HG02938 (cell line): ENCODE measurements at regions not wholly inside any gene's neighbourhood (a gene's known extent, or its start where the extent isn't known, plus 50 kb on each side); places are given as distances from the start of the nearest gene placed in this dataset.
"Not testable (repeated sequence)": the region's sequence is repeated elsewhere in the genome, so short reads cannot be mapped to it uniquely, and the experiment has no call there.

Source experiments
- ATAC-seq: cut with Tn5 transposase; IDR thresholded peaks from one replicate; pipeline ENCODE4 v1.9.1; 2021; ENCODE audit warnings: mild to moderate bottlenecking, moderate library complexity; ENCODE audit not compliant: unreplicated experiment

DNA sequence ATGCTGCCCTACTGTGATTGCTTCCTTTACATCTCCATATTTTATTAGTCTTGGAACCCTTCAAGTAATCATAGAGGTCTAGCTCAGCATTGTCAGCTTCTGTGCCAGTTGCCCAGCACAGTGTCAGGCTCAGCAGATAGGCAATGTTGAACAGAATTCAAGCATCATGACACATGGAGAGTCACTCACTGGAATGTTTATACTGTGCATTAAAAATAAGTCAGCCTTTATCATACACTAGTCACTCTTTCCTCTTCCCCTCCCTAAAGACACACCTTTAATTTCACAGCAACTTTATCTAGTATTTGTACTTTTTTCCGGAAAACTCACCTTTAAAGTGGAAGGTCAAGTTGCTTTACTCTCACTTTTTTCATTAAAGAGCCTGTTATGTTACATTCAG, 253.8 kb upstream of the CDH11 start:
- no peak for ATAC-seq

DNA sequence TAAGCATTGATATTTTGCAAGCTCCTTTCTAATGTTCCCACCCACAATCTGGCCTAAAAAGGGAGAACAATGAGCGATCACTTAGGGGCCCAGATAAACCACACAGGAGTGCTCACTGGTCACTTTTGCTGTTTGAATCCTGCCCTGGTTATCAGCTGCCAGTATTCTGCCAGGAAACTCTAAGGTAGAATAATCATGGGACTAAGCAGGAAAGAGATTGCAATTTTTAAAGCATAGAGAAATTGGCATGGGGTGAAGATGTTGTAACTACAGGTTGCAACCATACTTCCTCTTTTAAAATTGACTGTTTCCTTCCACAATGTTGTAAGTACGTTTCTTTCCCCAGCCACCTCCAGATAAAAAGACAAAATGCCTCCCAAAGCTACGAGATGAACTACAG, 251.2 kb upstream of the CDH11 start:
- no peak for ATAC-seq

DNA sequence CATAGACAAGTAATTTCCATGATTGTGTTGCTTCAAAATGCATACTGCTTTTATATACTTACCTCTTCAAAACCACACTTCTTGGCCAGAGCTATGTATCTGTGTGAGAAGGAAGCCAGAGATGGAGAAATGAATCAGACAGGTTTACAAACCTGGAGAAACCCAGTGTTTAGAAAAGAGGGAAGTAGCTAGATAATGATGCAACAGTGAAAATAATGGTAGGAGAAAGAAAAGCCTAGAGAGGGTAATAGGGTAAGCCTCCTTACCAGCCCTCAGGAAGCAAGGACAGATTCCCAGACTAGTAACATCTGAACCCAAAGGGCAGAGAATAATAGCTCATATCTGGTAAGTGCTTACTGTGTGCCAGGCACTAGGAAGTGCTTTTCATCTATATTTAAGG, 250.3 kb upstream of the CDH11 start:
- ATAC-seq = no peak

DNA sequence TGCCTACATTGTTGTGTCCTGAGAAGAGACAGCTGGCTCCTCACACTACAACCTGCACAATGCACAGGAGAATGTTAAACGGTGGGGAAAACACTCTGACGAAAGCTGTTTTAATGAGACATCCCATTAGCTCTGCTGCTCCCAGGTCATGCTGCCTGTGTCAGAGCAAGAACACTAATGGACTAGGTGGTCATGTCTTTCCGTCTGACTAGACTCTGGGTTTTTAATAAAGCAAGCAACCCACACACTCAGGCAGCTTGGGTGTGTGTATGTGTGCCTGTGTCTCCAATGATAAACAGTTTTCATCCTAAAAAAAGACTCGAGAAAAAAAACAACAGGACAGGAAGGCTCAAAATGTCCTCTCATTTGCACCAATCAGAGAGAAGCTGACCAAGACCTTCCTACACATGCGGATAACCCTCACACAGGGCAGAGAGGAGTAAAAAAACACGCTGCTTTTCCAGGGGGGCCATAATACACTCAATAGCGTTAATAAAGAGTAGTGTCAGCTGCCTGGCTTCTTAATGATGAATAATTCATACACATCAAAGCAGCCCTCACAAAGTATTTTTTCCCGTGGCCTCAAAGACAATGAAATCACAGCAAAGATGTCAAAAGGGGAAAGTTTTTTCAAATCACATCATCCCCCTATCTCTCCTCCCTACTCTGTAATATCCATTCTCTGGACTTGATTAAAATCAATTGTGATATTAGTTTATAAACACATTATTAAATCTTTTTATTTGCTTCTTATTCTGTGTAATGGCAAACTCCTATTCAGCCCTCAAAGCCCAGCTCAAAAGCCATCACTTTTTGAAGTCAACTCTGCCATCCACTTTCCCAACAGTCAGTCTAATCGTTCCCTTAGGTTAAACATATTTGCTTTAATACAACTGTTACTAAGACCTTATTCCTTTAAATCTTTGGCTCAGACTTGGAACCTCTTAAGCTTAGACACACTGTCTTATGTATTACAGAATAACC, 244.2 kb upstream of the CDH11 start:
- ATAC-seq = no peak

DNA sequence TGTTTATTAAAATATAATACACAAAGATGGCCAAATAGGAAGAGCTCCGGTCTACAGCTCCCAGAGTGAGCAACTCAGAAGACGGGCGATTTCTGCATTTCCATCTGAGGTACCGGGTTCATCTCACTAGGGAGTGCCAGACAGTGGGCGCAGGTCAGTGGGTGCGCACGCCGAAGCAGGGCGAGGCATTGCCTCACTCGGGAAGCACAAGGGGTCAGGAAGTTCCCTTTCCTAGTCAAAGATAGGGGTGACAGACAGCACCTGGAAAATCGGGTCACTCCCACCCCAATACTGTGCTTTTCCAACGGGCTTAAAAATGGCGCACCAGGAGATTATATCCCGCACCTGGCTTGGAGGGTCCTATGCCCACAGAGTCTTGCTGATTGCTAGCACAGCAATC, 234.9 kb upstream of the CDH11 start:
- not testable (repeated sequence) for ATAC-seq

DNA sequence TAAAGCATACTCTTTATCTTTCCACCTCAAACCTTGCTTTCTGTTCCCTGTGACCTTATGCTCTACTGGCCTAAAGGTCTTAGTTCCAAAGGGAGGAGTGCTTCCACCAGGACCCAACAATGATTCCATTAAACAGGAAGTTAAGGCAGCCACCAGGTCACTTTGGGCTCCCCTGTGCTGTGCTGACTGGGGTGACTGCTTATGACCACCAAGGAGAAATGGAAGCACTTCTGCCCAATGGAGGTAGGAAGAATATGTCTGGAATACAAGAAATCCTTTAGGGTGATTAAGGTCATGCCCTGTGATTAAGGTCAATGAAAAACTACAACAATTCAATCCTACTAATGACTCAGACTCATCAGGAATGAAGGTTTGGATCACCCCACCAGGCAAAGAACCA, 233.8 kb upstream of the CDH11 start:
- no peak for ATAC-seq

DNA sequence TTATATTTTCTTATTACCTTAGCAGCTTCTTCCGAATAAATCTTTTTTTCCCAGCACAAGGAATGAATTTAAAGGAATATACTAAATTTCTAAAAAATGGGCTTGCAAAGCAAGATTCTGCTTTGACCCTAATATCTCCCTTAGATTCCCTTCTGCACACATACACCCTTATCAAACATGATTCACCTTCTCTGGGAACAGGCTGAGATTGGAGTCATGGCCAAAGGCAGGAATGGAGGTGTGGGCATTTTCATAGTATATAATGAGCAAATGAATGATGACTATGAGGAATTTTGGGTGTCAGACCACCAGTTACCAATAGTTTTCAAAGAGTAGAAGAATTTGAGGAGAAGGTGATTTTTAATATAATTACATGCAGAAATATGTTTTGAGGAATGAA, 231.3 kb upstream of the CDH11 start:
- no peak for ATAC-seq

DNA sequence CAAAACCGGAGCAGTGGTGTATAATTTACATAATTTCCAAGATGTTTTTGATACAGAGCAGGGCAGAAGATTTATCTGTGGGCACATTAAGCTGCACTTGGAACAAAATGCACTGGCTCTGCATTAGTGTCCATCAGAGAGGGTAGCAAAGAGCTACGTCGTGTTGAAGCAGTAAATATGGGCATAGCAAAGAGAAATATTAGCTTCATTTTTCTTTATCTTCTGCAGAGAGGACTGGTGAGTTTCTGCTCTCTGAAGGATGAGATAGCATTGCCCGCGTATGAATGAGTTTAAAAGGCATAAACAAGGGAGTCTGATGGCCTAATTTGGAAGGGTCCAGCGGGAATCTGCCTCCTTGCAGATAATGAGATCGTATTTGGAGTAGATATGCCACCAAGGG, 227.8 kb upstream of the CDH11 start:
- ATAC-seq = no peak

DNA sequence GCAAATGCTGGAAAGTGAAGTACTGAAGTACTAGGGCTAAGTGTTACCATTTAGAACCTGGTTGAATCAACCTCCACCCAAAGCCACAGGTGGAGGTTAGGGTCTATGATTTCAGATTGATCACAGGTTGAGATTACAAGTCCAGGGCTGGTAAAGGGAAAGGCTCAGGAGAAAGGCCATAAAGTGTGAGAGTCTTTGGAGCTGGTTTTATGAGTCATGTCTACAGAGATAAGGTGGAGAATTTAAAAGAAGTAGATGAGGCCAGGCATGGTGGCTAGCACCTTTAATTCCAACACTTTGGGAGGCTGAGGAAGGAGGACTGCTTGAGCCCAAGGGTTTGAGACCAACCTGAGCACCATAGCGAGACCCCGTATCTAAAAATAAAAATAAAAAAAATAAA, 221.7 kb upstream of the CDH11 start:
- no peak for ATAC-seq

DNA sequence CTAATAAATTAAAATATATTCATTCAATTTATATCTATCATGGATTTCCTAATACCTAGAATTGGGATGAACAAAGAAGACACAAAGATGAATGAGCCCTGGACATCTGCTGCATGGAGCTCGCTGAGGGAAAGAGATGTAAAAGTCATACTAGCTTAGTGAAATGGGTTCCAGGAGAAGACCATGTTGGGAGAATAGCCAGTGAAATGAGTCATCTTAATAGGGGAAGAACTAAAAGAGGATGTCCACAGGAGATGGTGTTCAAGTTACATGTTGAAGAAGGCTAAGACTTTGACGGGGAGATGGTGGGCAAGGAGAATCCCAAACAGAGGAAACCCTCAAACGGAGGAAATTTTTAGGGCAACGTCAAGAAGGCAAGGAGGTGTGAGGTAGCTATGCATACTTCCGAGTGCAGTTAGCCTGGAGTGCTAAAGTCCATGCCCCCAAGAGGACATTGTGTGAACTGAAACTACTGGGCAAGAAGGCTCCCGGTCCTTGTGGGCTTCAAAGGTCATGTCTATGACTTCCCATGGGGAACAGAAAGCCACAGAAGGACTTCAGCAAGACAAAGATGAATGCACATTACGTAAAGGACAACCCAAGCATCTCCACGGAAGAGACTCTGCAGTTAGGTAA, 220.5 kb upstream of the CDH11 start:
- ATAC-seq = no peak

DNA sequence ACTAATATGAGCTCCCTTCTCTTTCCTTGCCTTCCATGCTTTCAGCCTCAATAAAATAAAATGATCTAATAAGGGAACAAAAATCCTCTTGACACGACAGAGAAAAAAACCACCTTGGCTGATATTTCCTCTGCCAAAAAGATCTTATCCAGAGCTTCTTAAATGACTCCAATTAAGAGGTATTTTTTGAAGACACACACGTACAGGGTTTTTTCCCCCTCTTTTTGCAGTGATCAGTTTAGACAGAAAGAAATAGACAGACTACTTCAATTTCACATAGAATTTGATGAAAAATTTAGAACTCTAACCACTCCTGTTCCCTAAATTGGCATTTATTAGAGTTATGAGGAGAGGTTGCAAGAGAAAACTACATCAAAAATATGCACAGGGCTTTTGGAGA, 217.2 kb upstream of the CDH11 start:
- no peak for ATAC-seq

DNA sequence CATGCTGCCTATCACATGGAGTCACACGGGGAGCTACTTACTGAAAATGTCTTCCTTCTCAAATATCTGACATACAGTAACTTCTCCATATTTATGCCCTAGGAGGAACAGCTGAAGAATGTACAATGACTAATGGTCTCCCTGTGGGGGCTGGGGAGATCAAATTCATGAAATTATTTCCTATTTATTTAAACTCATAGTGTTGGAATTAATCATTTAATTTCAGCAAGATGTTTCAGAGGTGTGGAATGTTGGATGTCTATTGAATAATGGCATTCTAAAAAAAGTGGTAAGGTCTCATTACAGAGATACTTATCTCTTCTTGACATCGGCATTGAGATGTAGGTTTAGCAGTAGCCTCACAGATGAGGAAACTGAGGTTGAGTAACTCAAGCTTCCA, 214.3 kb upstream of the CDH11 start:
- ATAC-seq = no peak

DNA sequence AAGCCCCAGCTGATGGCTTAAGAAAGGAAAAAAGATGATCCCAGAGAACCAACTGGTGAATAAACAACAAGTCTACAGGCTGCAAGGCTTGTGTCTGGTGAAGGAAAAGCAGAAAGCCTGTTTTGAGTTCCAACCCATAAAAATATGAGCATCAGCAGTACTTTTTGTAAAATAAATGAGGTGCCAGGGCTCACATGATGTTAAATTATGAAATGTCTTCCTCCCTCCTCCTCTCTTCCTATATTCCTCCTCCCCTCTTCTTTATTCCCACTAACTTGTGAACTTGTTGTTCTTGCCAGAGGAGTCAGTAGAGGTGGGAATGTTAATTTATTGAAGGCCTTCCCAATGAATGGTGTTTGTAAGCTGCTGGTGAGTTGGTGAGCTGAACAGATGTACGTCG, 212.2 kb upstream of the CDH11 start:
- no peak for ATAC-seq

DNA sequence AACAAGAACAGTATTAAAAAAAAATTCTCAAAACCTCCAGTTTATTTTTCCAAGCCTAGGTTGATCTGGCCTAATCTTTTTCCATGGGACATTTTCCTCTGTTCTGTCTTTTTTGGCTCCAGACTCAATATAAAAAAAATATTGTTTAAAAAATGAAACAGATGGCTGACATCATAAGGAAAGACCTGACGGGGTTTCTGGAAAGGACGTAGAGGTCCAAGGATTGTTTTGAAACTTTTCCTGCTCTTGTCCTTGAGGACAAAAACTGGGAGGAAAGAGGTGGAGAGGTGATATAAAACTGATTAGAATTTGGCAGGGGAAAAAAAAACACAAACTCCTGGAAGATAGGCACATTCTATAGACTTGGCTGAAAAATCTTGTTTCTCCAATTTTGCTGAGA, 211.4 kb upstream of the CDH11 start:
- no peak for ATAC-seq

DNA sequence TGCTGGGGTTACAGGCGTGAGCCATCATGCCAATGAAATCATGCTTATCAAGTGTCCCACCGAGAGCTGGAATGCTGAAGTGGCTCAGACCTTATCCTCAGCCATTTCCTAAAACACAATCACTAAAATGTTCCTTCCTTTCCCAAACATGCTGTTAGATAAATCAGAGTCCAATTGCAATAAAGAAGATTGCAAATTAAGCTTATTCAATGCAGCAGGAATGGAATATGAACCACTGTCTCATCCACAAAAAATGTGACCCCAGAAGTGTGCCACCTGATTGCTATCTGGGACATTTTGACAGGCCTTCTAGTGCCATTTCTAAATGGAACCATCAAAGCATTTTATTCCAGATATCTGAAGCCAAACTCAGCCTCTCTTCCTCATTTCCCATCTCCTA, 205.5 kb upstream of the CDH11 start:
- no peak for ATAC-seq

DNA sequence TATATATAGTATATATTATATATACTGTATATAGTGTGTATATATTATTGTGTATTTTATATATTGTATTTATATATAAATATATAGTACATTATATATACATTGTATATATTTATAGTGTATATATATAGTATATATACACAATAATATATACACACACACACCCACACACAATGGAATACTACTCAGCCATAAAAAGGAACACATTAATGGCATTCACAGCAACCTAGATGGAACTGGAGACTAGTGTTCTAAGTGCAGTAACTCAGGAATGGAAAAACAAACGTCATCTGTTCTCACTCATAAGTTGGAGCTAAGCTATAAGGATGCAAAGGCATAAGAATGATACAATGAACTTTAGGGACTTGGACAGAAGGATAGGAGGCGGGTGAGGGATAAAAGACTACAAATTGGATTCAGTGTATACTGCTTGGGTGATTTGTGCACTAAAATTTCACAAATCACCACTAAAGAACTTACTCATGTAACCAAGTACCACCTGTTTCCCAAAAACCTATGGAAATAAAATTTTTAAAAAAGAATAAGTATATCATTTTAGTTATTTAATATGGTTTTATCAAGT, 201.9 kb upstream of the CDH11 start:
- no peak for ATAC-seq

DNA sequence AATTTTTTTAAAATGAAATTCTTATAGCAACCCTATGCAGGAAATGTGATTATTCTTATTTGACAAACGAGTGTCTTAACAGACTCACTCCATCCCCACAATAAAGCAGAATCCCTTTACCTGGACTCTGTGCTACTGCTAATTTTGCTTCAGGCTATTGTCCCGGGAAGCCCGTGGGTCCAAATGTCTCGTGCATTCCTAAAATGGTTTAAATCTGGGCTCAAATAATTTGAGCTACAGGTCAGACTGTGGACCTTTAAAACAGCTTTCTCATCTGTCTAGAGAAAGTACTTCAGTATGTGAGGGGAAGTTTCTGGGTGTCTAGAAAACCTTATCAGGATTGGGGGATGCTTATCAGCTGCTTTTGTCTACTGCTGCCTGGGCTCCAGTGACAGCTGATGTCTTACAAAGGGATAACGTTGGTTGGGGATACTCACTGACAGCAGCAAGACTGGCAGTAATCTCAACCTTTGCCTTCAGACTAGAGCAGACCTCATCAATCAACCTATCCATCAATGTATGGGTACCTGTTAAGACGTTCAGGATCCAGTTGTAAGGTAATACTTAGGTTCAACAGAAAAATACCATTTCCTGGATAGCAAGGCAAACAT, 197.9 kb upstream of the CDH11 start:
- ATAC-seq = no peak

DNA sequence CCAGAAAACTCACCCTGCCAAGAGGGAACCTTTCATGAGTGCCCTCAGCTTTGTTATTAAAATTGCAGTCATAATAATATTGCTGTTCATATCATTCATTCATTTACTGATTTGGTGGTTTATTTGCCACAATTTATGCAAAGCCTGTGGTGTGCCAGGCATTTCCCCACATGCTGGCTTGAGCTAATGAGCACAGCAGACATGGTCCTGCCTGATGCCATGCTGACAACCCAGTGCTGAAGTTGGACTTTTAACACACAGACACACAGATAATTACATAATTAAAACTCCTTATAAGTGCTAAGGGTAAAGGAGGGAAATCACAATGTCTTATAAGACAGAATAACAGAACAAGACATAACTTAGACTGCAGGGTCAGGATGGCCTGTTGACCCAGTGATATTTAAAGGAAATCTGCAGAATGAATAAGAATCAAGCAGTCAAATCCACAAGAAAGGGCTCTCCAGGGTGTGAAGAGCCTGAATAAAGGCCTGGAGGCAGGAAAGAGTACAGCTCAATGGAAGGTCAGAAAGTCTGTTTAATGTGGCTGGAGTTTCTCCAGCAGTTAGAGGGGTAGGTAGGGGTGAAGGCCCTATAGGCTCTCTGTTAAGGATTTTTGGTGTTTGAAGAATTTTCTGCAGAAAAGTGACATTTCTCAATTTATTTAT, 196.9 kb upstream of the CDH11 start:
- ATAC-seq = no peak

DNA sequence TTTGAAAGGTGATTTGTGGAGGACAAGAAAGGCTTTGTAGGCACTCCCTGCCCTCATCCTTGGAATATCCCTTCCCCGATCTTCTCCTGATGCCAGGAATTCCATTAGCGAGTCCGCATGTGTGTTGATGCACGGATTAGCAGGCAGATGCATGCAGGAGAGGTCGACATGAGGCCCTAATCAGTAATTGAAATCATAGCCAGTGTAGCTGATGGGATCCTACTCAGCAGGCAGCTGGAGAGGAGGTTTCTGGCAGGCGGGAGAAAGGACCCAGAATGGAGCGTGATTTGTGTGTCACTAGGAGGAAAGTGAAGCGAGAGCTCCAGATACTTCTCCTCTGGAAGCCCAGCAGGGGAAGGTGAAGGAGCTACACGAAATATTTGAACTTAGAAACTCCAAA, 196.3 kb upstream of the CDH11 start:
- ATAC-seq = no peak

DNA sequence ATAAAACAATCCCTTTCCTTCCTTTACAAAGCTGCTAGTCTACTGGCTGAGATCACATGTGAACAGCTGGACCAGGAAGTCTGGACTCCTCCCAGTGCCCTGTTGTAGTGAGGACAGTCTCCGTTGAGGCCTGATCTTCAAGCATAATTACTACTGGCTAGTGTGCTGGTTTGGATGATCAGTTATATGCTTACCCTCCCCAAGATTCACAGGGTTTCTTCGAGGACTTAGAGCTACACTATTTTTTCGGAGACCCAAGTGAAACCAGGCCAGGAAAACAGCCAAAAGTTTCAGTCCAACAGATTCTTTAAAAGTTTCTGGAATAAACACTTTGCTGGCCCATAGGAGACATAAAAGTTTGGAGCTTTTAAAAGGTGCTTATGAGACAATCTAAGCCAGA, 194.9 kb upstream of the CDH11 start:
- ATAC-seq = no peak
